HG02973 (cell line): ENCODE measurements at regions not wholly inside any gene's neighbourhood (a gene's known extent, or its start where the extent isn't known, plus 50 kb on each side); places are given as distances from the start of the nearest gene placed in this dataset.

Source experiments
- ATAC-seq: cut with Tn5 transposase; IDR thresholded peaks from one replicate; pipeline ENCODE4 v1.9.1; 2021; ENCODE audit warnings: moderate library complexity; ENCODE audit not compliant: unreplicated experiment

GRCh38 chr22:48890693-48891554 lies 936.7 kb downstream of the BRD1 start:
- ATAC-seq: no peak

GRCh38 chr22:48889887-48890692 lies 937.6 kb downstream of the BRD1 start:
- ATAC-seq: no peak

GRCh38 chr22:48889209-48889830 lies 938.4 kb downstream of the BRD1 start:
- ATAC-seq: no peak

- ATAC-seq: no peak
These were observed 939.0 kb downstream of the BRD1 start for GRCh38 chr22:48888466-48889208.

- no peak for ATAC-seq
These were observed 940.0 kb downstream of the BRD1 start for GRCh38 chr22:48887394-48888332.

- ATAC-seq: no peak
These were observed 940.9 kb downstream of the BRD1 start for GRCh38 chr22:48886604-48887393.

- ATAC-seq: no peak
These were observed 941.8 kb downstream of the BRD1 start for GRCh38 chr22:48885919-48886305.

- ATAC-seq: no peak
These were observed 942.3 kb downstream of the BRD1 start for GRCh38 chr22:48885271-48885918.

GRCh38 chr22:48884786-48885185 lies 942.9 kb downstream of the BRD1 start:
- no peak for ATAC-seq

GRCh38 chr22:48884324-48884723 lies 943.3 kb downstream of the BRD1 start:
- no peak for ATAC-seq

- ATAC-seq: no peak
These were observed 944.3 kb downstream of the BRD1 start for GRCh38 chr22:48883211-48883960.

GRCh38 chr22:48882636-48883200 lies 945.0 kb downstream of the BRD1 start:
- ATAC-seq: no peak

- ATAC-seq: no peak
These were observed 946.2 kb downstream of the BRD1 start for GRCh38 chr22:48881326-48881980.

- no peak for ATAC-seq
These were observed 946.9 kb downstream of the BRD1 start for GRCh38 chr22:48880749-48881148.

GRCh38 chr22:48876951-48877350 lies 950.7 kb downstream of the BRD1 start:
- no peak for ATAC-seq

- ATAC-seq: no peak
These were observed 952.7 kb downstream of the BRD1 start for GRCh38 chr22:48874956-48875355.

GRCh38 chr22:48873191-48873520 lies 954.5 kb downstream of the BRD1 start:
- ATAC-seq: no peak
